ENCODE measurements at regions not wholly inside any gene's neighbourhood (a gene's known extent, or its start where the extent isn't known, plus 50 kb on each side); places are given as distances from the start of the nearest gene placed in this dataset.
"Not testable (repeated sequence)": the region's sequence is repeated elsewhere in the genome, so short reads cannot be mapped to it uniquely, and the experiment has no call there.

DNA sequence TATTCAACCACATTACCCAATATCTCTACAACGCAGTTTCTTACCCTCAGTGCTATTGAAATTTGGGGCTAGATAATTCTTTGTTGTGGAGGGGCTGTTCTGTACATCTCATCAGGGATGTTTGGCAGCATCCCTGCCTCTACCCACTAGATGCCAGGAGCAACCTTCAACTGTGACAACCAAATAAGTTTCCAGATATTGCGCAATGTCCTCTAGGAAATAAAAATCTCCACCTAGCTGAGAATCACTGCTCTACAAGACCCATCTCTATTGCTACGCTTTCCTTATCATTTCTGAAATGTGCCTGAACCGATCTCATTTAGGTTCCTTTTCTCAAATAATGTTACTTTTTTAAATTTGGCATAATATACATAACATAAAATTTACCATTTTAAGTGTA is 155.2 kb upstream of the G2E3 start:
- Histone ChIP-seq H3K23ac (ENCODE audit: low read length in 2 of 2) (no peak overlapping the region), H3K18ac (ENCODE audit: low read depth in 1 of 2, low read length in 2 of 2) (no peak overlapping the region), H4K91ac (ENCODE audit: low read length) (no peak overlapping the region), H3K27me3 (ENCODE audit: control insufficient read depth in 1 of 2, insufficient read depth in 1 of 2, low read length in 2 of 2) (no peaks in the 10 kb centered on the region), H2BK5ac (ENCODE audit: low read depth, low read length, poor library complexity, severe bottlenecking) (no peak overlapping the region), H3K9ac (ENCODE audit: low read length) (no peak overlapping the region), H2AFZ (ENCODE audit: low read depth, low read length) (no peak overlapping the region), H3K79me1 (replicated peaks; ENCODE audit: low read length, poor library complexity, severe bottlenecking) (no peaks in the 10 kb centered on the region), H3K27ac (ENCODE audit: low read length, poor library complexity, severe bottlenecking) (no peak overlapping the region), H3K4me2 (ENCODE audit: low read length, poor library complexity, severe bottlenecking) (no peak overlapping the region), H3K9me3 (ENCODE audit: control insufficient read depth, low read length) (no peaks in the 10 kb centered on the region), H2AK5ac (ENCODE audit: low read length, severe bottlenecking) (no peak overlapping the region), H4K8ac (ENCODE audit: low read length) (no peak overlapping the region), H3K14ac (ENCODE audit: low read length in 2 of 2) (no peak overlapping the region), H2BK15ac (ENCODE audit: low read depth, poor library complexity, severe bottlenecking) (no peak overlapping the region), H3K4me1 (ENCODE audit: control insufficient read depth, insufficient read depth, low read depth, low read length) (no peaks in the 10 kb centered on the region), H2BK120ac (ENCODE audit: low read depth, low read length) (no peak overlapping the region), H3K4ac (ENCODE audit: low read depth in 1 of 2, low read length in 2 of 2) (no peak overlapping the region), H3K36me3 (ENCODE audit: control insufficient read depth in 1 of 2, insufficient read depth in 2 of 2, low read depth in 1 of 2, low read length in 2 of 2) (no peaks in the 10 kb centered on the region), H3K4me3 (ENCODE audit: insufficient read depth in 1 of 2, low read depth in 1 of 2, low read length in 2 of 2) (no peak overlapping the region), H2BK12ac (ENCODE audit: low read length in 2 of 2) (no peak overlapping the region)
- WGBS: 87% methylated on average over 2 of the region's 4 CpGs
- DNase-seq: no peak

DNA sequence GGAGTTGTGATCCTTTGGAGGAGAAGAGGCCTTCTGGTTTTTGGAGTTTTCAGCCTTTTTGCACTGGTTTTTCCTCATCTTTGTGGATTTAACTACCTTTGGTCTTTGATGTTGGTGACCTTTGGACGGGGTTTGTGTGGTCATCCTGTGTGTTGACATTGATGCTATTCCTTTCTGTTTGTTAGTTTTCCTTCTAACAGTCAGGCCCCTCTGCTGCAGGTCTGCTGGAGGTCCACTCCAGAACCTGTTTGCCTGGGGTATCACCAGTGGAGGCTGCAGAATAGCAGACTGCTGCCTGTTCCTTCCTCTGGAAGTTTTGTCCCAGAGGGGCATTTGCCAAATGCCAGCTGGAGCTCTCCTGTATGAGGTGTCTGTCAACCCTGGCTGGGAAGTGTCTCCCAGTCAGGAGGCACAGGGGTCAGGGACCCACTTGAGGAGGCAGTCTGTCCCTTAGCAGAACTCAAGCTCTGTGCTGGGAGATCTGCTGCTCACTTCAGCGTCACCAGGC is 149.4 kb upstream of the G2E3 start:
- H2AK5ac ChIP-seq (ENCODE audit: low read length, severe bottlenecking); H2BK5ac ChIP-seq (ENCODE audit: low read depth, low read length, poor library complexity, severe bottlenecking); H4K91ac ChIP-seq (ENCODE audit: low read length); H2AFZ ChIP-seq (ENCODE audit: low read depth, low read length); DNase-seq; H2BK15ac ChIP-seq (ENCODE audit: low read depth, poor library complexity, severe bottlenecking); H3K18ac ChIP-seq (ENCODE audit: low read depth in 1 of 2, low read length in 2 of 2); H3K4ac ChIP-seq (ENCODE audit: low read depth in 1 of 2, low read length in 2 of 2); H3K36me3 ChIP-seq (ENCODE audit: control insufficient read depth in 1 of 2, insufficient read depth in 2 of 2, low read depth in 1 of 2, low read length in 2 of 2); H3K23ac ChIP-seq (ENCODE audit: low read length in 2 of 2); H3K79me1 ChIP-seq (replicated peaks; ENCODE audit: low read length, poor library complexity, severe bottlenecking); H2BK120ac ChIP-seq (ENCODE audit: low read depth, low read length); H3K9me3 ChIP-seq (ENCODE audit: control insufficient read depth, low read length); H3K4me3 ChIP-seq (ENCODE audit: insufficient read depth in 1 of 2, low read depth in 1 of 2, low read length in 2 of 2); H3K4me2 ChIP-seq (ENCODE audit: low read length, poor library complexity, severe bottlenecking); H3K14ac ChIP-seq (ENCODE audit: low read length in 2 of 2); H3K27me3 ChIP-seq (ENCODE audit: control insufficient read depth in 1 of 2, insufficient read depth in 1 of 2, low read length in 2 of 2); H4K8ac ChIP-seq (ENCODE audit: low read length); H3K4me1 ChIP-seq (ENCODE audit: control insufficient read depth, insufficient read depth, low read depth, low read length); H3K9ac ChIP-seq (ENCODE audit: low read length); H3K27ac ChIP-seq (ENCODE audit: low read length, poor library complexity, severe bottlenecking); H2BK12ac ChIP-seq (ENCODE audit: low read length in 2 of 2): not testable (repeated sequence)
- WGBS: 72% methylated on average over 2 of the region's 2 CpGs

DNA sequence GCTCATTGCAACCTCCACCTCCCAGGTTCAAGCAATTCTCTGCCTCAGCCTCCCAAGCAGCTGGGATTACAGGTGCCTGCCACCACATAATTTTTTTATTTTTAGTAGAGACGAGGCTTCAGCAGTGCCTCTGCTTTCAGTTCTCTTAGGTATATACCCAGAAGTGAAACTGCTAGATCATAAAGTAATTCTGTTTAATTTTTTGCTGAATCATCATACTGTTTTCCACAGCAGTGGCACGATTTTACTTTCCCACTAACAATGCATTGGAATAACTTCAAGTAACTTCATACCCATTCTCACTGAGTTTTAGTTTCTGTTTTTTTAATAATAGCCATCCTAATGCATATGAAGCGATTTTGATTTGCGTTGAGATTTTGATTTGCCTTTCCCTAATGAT is 148.0 kb upstream of the G2E3 start:
- no peak overlapping the region for H4K8ac ChIP-seq (ENCODE audit: low read length)
- no peak overlapping the region for H3K4ac ChIP-seq (ENCODE audit: low read depth in 1 of 2, low read length in 2 of 2)
- H4K91ac ChIP-seq (ENCODE audit: low read length): no peak overlapping the region
- no peaks in the 10 kb centered on the region for H3K27me3 ChIP-seq (ENCODE audit: control insufficient read depth in 1 of 2, insufficient read depth in 1 of 2, low read length in 2 of 2)
- no peaks in the 10 kb centered on the region for H3K4me1 ChIP-seq (ENCODE audit: control insufficient read depth, insufficient read depth, low read depth, low read length)
- DNase-seq: no peak
- no peak overlapping the region for H3K18ac ChIP-seq (ENCODE audit: low read depth in 1 of 2, low read length in 2 of 2)
- 73% methylated on average over 2 of the region's 4 CpGs for WGBS
- H3K23ac ChIP-seq (ENCODE audit: low read length in 2 of 2): no peak overlapping the region
- no peak overlapping the region for H2BK5ac ChIP-seq (ENCODE audit: low read depth, low read length, poor library complexity, severe bottlenecking)
- H3K36me3 ChIP-seq (ENCODE audit: control insufficient read depth in 1 of 2, insufficient read depth in 2 of 2, low read depth in 1 of 2, low read length in 2 of 2): no peaks in the 10 kb centered on the region
- no peaks in the 10 kb centered on the region for H3K79me1 ChIP-seq (replicated peaks; ENCODE audit: low read length, poor library complexity, severe bottlenecking)
- H3K27ac ChIP-seq (ENCODE audit: low read length, poor library complexity, severe bottlenecking): no peak overlapping the region
- H3K4me3 ChIP-seq (ENCODE audit: insufficient read depth in 1 of 2, low read depth in 1 of 2, low read length in 2 of 2): no peak overlapping the region
- no peak overlapping the region for H2AFZ ChIP-seq (ENCODE audit: low read depth, low read length)
- H3K4me2 ChIP-seq (ENCODE audit: low read length, poor library complexity, severe bottlenecking): no peak overlapping the region
- H2BK15ac ChIP-seq (ENCODE audit: low read depth, poor library complexity, severe bottlenecking): no peak overlapping the region
- no peaks in the 10 kb centered on the region for H3K9me3 ChIP-seq (ENCODE audit: control insufficient read depth, low read length)
- H3K14ac ChIP-seq (ENCODE audit: low read length in 2 of 2): no peak overlapping the region
- H3K9ac ChIP-seq (ENCODE audit: low read length): no peak overlapping the region
- no peak overlapping the region for H2AK5ac ChIP-seq (ENCODE audit: low read length, severe bottlenecking)
- H2BK12ac ChIP-seq (ENCODE audit: low read length in 2 of 2): no peak overlapping the region
- H2BK120ac ChIP-seq (ENCODE audit: low read depth, low read length): no peak overlapping the region

DNA sequence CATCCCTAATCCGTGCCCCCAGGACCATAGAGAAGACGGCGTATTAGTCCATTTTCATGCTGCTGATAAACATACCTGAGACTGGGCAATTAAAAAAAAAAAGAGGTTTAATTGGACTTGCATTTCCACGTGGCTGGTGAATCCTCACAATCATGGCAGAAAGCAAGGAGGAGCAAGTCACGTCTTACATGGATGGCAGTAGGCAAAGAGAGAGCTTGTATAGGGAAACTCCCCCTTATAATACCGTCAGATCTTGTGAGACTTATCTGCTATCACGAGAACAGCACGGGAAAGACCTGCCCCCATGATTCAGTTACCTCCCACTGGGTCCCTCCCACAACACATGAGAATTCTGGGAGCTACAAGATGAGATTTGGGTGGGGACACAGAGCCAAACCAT is 145.8 kb upstream of the G2E3 start:
- H3K23ac ChIP-seq (ENCODE audit: low read length in 2 of 2); H3K4me1 ChIP-seq (ENCODE audit: control insufficient read depth, insufficient read depth, low read depth, low read length); H3K27me3 ChIP-seq (ENCODE audit: control insufficient read depth in 1 of 2, insufficient read depth in 1 of 2, low read length in 2 of 2); H4K8ac ChIP-seq (ENCODE audit: low read length); H3K9me3 ChIP-seq (ENCODE audit: control insufficient read depth, low read length); H3K79me1 ChIP-seq (replicated peaks; ENCODE audit: low read length, poor library complexity, severe bottlenecking); H4K91ac ChIP-seq (ENCODE audit: low read length); H2BK120ac ChIP-seq (ENCODE audit: low read depth, low read length); H2BK12ac ChIP-seq (ENCODE audit: low read length in 2 of 2); H2BK5ac ChIP-seq (ENCODE audit: low read depth, low read length, poor library complexity, severe bottlenecking); H3K4me2 ChIP-seq (ENCODE audit: low read length, poor library complexity, severe bottlenecking); H3K4me3 ChIP-seq (ENCODE audit: insufficient read depth in 1 of 2, low read depth in 1 of 2, low read length in 2 of 2); H3K14ac ChIP-seq (ENCODE audit: low read length in 2 of 2); H2BK15ac ChIP-seq (ENCODE audit: low read depth, poor library complexity, severe bottlenecking); H3K18ac ChIP-seq (ENCODE audit: low read depth in 1 of 2, low read length in 2 of 2); H2AFZ ChIP-seq (ENCODE audit: low read depth, low read length); H3K36me3 ChIP-seq (ENCODE audit: control insufficient read depth in 1 of 2, insufficient read depth in 2 of 2, low read depth in 1 of 2, low read length in 2 of 2); H3K27ac ChIP-seq (ENCODE audit: low read length, poor library complexity, severe bottlenecking); H2AK5ac ChIP-seq (ENCODE audit: low read length, severe bottlenecking); DNase-seq; H3K9ac ChIP-seq (ENCODE audit: low read length); H3K4ac ChIP-seq (ENCODE audit: low read depth in 1 of 2, low read length in 2 of 2): not testable (repeated sequence)
- WGBS: 75% methylated on average over 8 of the region's 8 CpGs
